UCSD-AML1 (cell line): ENCODE measurements at regions not wholly inside any gene's neighbourhood (a gene's known extent, or its start where the extent isn't known, plus 50 kb on each side); places are given as distances from the start of the nearest gene placed in this dataset.
"Not testable (repeated sequence)": the region's sequence is repeated elsewhere in the genome, so short reads cannot be mapped to it uniquely, and the experiment has no call there.

Experiments
- DNase-seq: peaks from one replicate; lab custom pipeline; 2025; ENCODE audit not compliant: unreplicated experiment; lab: John Stamatoyannopoulos, UW

GRCh38 chr15:81779181-81779580 is 266.6 kb downstream of the MEX3B start:
- DNase-seq: no peak

GRCh38 chr15:81777546-81777945 is 268.3 kb downstream of the MEX3B start:
- no peak for DNase-seq

- DNase-seq: no peak
These were observed 268.8 kb downstream of the MEX3B start for GRCh38 chr15:81776976-81777375.

GRCh38 chr15:81775779-81776178 is 270.0 kb downstream of the MEX3B start:
- DNase-seq: not testable (repeated sequence)

DNA sequence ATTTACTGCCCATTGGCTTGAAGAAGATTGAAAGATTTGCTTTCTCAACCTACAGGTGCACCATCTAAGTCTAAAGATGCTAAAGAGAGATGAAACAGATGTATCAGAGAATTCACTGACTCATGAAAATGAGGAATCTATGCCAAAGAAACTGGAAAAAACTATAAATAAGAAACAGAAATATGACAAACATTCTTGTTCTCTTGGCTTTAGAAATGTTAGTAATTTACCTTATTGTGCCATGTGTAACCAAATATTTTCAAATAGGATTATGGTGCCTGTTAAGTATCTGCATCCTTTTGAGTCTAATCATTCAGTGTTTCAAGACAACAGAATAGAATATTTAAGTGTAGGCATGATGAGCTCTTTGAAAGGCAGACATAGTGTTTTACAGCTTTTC is 271.5 kb downstream of the MEX3B start:
- DNase-seq: no peak

GRCh38 chr15:81768773-81769172 is 277.0 kb downstream of the MEX3B start:
- DNase-seq: no peak

- DNase-seq: no peak
These were observed 278.9 kb downstream of the MEX3B start for GRCh38 chr15:81766829-81767475.

DNA sequence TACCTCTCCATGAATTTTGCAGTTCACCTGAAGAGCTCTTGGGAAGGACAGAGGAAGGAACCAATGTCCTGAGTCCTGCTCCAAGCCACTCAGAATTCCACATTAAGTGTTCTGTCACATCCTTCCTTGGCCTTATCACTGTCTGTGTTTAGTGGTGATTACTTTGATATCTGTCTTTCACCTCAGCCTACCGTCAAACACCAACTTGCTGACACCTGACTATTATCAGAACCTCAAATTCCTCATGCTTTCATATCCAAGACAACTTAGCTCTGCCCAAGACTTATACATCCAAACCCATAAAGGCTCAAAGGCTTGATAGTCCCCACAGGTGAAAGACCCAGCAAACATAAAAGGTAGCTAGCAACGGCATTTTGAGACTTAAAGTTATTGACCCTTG is 280.0 kb downstream of the MEX3B start:
- DNase-seq: no peak

DNA sequence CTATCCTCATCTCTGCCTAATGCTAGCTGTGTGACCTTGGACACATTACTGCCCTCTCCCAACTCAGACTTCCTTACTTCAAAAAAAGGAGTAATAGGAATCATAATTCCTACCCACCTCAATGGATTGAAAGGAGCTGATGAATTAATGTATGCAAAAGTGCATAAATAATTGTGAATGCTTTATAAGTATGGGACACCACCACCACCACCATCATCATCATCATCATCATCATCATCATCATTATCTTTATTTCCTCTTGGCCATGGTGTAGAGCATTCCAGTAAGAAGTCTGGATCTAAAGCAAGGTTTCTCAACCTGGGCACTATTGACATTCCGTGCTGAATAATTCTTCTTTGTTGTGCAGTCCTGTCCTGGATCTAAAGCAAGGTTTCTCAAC is 282.5 kb downstream of the MEX3B start:
- no peak for DNase-seq

- no peak for DNase-seq
These were observed 285.1 kb downstream of the MEX3B start for GRCh38 chr15:81760686-81761085.

DNA sequence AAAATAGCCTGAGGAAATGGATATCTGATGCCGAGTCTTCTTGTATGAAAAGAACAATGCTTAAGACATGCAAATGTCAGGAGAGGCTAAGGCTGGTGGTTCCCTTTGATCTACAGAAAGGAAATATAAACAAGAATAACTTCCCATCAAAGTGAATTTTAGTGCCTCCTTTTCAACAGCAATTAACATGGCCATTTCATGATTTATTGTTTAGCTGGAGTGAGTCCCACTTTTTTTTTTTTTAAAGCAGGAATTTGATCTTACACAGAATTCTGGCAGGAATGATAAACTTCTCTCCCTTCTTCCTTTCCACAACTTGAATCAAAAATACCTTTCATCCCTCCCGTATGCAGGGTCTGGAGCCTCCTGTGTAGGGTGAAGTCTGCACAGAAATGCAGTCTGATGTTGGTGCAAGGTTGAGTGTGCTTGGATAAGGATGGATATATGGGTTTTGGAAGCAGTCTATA is 287.0 kb downstream of the MEX3B start:
- no peak for DNase-seq

DNA sequence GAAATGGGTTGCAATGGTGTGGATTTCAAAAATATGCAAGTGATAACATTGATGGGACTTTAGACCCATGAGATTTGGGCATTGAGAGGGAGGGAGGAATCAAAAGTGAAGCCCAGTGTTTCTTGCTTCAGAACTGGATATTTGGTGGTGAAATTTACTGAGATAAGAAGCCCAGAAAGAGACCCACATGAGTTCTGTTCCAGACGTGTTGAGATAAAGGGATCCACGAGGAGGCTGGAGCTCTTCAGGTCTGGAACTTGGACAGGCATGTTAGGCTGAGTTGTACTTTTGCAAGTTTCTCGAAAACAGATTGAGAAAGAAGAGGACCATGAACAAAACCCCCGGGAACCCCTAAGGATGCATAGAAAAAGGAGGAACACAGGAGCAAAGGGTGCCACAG is 290.2 kb downstream of the MEX3B start:
- no peak for DNase-seq

DNA sequence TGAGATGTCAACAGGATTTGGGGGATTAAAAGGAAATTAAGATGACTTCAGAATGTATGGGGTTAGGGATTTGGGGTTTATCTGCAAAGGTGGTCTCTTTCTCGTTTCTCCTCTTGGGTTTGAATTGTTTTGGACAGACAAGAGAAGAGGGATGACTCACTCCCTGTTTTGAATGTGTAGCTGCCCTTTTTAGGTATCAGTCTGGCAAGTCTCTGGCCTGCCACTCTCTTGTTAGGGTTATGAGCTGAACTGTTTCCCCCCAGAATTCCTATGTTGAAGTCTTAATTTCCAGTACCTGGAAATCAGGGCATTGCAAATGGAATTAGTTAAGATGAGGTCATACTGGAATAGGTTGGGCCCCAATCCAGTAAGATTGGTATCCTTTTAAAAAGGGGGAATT is 291.7 kb downstream of the MEX3B start:
- DNase-seq: no peak

- no peak for DNase-seq
These were observed 292.8 kb downstream of the MEX3B start for GRCh38 chr15:81752974-81753373.

- DNase-seq: peak; percentile 46
These were observed 293.3 kb downstream of the MEX3B start for GRCh38 chr15:81752546-81752942.

GRCh38 chr15:81751816-81752545 is 293.8 kb downstream of the MEX3B start:
- no peak for DNase-seq

GRCh38 chr15:81751256-81751655 is 294.6 kb downstream of the MEX3B start:
- no peak for DNase-seq

- peak; percentile 77 for DNase-seq
These were observed 296.0 kb downstream of the MEX3B start for GRCh38 chr15:81749716-81750375.

DNA sequence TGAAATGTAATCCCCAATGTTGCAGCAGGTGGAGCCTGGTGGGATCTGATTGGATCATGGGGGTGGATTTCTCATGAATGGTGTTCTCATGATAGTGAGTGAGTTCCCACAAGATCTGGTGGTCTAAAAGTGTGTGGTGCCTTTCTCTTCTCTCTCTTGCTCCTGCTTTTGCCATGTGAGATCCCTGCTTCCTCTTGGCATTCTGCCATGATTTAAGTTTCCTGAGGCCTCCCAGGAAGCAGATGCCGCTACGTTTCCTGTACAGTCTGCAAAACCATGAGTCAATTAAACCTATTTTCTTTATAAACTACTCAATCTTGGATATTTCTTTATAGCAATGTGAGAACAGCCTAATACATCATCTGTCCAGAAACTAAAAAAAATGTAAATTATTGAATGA is 298.3 kb downstream of the MEX3B start:
- no peak for DNase-seq

- DNase-seq: no peak
These were observed 298.8 kb downstream of the MEX3B start for GRCh38 chr15:81747026-81747425.

DNA sequence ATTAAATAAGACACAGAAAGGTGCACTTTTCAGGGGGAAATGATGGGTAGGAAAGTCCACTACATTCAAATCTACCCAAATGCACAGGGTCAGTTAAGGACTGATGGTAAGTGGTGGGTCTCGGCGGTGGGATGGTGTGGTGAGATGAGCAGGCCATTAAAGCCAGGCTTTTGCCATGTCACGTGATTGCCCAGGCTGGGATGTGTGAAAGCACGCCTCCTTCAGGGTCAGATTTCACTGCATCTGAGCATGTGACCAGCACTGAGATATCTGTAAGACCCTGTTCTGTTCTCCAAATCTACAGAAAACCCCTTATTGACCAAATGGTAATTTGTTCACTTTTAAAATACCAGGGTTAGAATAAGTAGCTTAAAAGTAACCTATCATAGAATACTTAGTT is 301.5 kb downstream of the MEX3B start:
- no peak for DNase-seq

DNA sequence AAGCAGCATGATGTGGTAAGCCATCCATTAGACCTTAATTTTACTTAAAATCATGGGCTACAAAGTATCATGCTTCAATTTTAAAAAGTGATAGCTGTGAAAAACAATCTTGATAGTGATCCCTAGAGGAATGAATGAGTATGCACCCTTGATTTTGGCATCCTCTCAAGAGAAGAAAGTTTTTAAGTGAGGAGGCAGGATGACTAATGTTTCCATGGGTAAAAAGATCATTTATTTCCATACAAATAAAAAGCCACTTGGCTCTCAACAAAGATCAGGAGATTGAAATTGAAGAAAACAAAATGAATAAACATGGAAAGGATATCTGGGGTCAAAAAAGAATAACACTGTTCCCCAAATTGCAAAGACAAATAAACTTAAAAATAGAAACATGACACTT is 305.4 kb downstream of the MEX3B start:
- DNase-seq: no peak
